G401 (cell line): ENCODE measurements at regions not wholly inside any gene's neighbourhood (a gene's known extent, or its start where the extent isn't known, plus 50 kb on each side); places are given as distances from the start of the nearest gene placed in this dataset.

ENCODE experiments used
- DNase-seq: peaks from one replicate; pipeline ENCODE4 v3.0.0-alpha.2; 2015; ENCODE audit warnings: low spot score
- in situ Hi-C: cut with HindIII; loops from 2 replicates; pipeline ENCODE4 v1.10.0; 2016; ENCODE audit warnings: low sequenced_read_pairs, mixed read lengths

GRCh38 chr14:97624985-97625384 lies 827.8 kb downstream of the VRK1 start:
- DNase-seq, result no peak
- in situ Hi-C loops, result no loop called here

- in situ Hi-C loops, result no loop called here
- DNase-seq, result no peak
These were observed 828.3 kb downstream of the VRK1 start for GRCh38 chr14:97625477-97625876.

- in situ Hi-C loops, result no loop called here
These were observed 828.9 kb downstream of the VRK1 start for GRCh38 chr14:97626088-97626487.

GRCh38 chr14:97630249-97630648 lies 833.1 kb downstream of the VRK1 start:
- no peak for DNase-seq
- in situ Hi-C loops, result no loop called here

More at GRCh38 chr14:97626088-97626487, 828.9 kb downstream of the VRK1 start:
- DNase-seq, result no peak

GRCh38 chr14:97633131-97633738 lies 836.1 kb downstream of the VRK1 start:
- no peak for DNase-seq
- in situ Hi-C loops, result no loop called here

- in situ Hi-C loops, result no loop called here
- no peak for DNase-seq
These were observed 837.6 kb downstream of the VRK1 start for GRCh38 chr14:97634751-97635150.

GRCh38 chr14:97638864-97639263 lies 841.7 kb downstream of the VRK1 start:
- in situ Hi-C loops, result no loop called here
- DNase-seq, result no peak

- DNase-seq, result no peak
These were observed 842.8 kb downstream of the VRK1 start for GRCh38 chr14:97640031-97640430.

GRCh38 chr14:97641827-97642226 lies 844.6 kb downstream of the VRK1 start:
- no peak for DNase-seq
- in situ Hi-C loops, result no loop called here

More at GRCh38 chr14:97640031-97640430, 842.8 kb downstream of the VRK1 start:
- in situ Hi-C loops, result no loop called here

- in situ Hi-C loops, result no loop called here
- DNase-seq, result no peak
These were observed 845.4 kb downstream of the VRK1 start for GRCh38 chr14:97642631-97643030.

- no peak for DNase-seq
- in situ Hi-C loops, result no loop called here
These were observed 847.2 kb downstream of the VRK1 start for GRCh38 chr14:97644365-97644764.

- no peak for DNase-seq
- in situ Hi-C loops, result no loop called here
These were observed 852.6 kb downstream of the VRK1 start for GRCh38 chr14:97649752-97650151.

GRCh38 chr14:97655169-97655948 lies 858.2 kb downstream of the VRK1 start:
- in situ Hi-C loops, result no loop called here
- DNase-seq, result no peak

- in situ Hi-C loops, result no loop called here
- DNase-seq, result no peak
These were observed 860.4 kb downstream of the VRK1 start for GRCh38 chr14:97657609-97658008.

- in situ Hi-C loops, result no loop called here
These were observed 890.9 kb downstream of the VRK1 start for GRCh38 chr14:97687944-97688630.

GRCh38 chr14:97688631-97689336 lies 891.6 kb downstream of the VRK1 start:
- in situ Hi-C loops, result no loop called here
- no peak for DNase-seq

More at GRCh38 chr14:97687944-97688630, 890.9 kb downstream of the VRK1 start:
- DNase-seq, result no peak

- no peak for DNase-seq
- in situ Hi-C loops, result no loop called here
These were observed 894.9 kb downstream of the VRK1 start for GRCh38 chr14:97692084-97692483.

- no peak for DNase-seq
These were observed 898.3 kb downstream of the VRK1 start for GRCh38 chr14:97695456-97695981.

GRCh38 chr14:97697772-97698171 lies 900.6 kb downstream of the VRK1 start:
- in situ Hi-C loops, result no loop called here
- no peak for DNase-seq

More at GRCh38 chr14:97695456-97695981, 898.3 kb downstream of the VRK1 start:
- in situ Hi-C loops, result no loop called here
